ENCODE measurements at regions not wholly inside any gene's neighbourhood (a gene's known extent, or its start where the extent isn't known, plus 50 kb on each side); places are given as distances from the start of the nearest gene placed in this dataset.

DNA sequence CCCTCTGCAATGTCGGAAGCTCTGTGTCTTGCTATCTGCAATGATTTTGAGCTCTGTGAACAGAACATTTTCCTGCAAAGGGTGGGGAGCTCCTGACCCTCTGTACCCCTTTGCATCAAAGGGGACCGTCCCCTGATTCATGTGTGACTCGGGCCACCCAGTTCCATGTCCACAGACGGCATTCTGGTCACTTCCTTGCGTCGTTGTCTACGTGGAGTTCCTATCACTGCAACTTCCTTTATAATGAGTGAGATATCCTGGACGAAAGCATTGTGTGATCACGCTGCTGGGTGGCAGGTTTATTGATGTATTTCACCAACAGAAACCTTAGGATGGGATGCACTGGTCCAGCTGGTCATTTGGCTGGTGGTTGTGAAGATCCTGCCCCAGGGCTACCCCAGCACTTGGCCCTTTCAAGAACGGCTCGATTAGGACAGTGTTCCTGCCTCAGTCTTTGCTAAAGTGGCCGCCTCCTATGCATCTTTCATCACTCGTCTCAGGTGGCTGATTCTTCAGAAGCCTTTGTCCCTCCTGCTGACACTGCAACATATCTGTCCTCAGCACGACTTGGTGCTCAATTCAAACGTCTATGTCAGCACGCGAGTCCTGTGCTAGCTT is 202.7 kb downstream of the ACKR3 start:
- Histone ChIP-seq H3K4me1 (no peaks in the 10 kb centered on the region), H3K27me3 (ENCODE audit: low read depth) (no peaks in the 10 kb centered on the region), H3K9me3 (no peaks in the 10 kb centered on the region), H3K27ac (no peak overlapping the region), H3K4me3 (no peak overlapping the region), H3K36me3 (no peaks in the 10 kb centered on the region)
- DNase-seq, result no peak
- ATAC-seq, result no peak
- intact Hi-C loops (cut with DNase I), result no loop called here
- no peak for TF ChIP-seq CTCF (IDR thresholded peaks at IDR 0.05)

- Histone ChIP-seq H3K4me1 (no peaks in the 10 kb centered on the region), H3K27me3 (ENCODE audit: low read depth) (no peaks in the 10 kb centered on the region), H3K9me3 (no peaks in the 10 kb centered on the region), H3K4me3 (no peak overlapping the region), H3K36me3 (no peaks in the 10 kb centered on the region), H3K27ac (no peak overlapping the region)
- DNase-seq (no peak), ATAC-seq (no peak)
- TF ChIP-seq CTCF (IDR thresholded peaks at IDR 0.05), result no peak
- intact Hi-C loops (cut with DNase I), result no loop called here
These were observed 203.6 kb downstream of the ACKR3 start for GRCh38 chr2:236773206-236773605.

- Histone ChIP-seq H3K27ac (no peak overlapping the region), H3K4me1 (no peaks in the 10 kb centered on the region), H3K36me3 (no peaks in the 10 kb centered on the region), H3K27me3 (ENCODE audit: low read depth) (no peaks in the 10 kb centered on the region), H3K9me3 (no peaks in the 10 kb centered on the region), H3K4me3 (no peak overlapping the region)
- DNase-seq (no peak), ATAC-seq (no peak)
- intact Hi-C loops (cut with DNase I), result no loop called here
- no peak for TF ChIP-seq CTCF (IDR thresholded peaks at IDR 0.05)
These were observed 204.5 kb downstream of the ACKR3 start for GRCh38 chr2:236774171-236774570.

GRCh38 chr2:236775511-236775910 is 205.9 kb downstream of the ACKR3 start:
- no peaks in the 10 kb centered on the region for H3K27me3 ChIP-seq (ENCODE audit: low read depth)
- TF ChIP-seq CTCF (IDR thresholded peaks at IDR 0.05), result no peak
- H3K27ac ChIP-seq, result no peak overlapping the region
- H3K4me1 ChIP-seq, result no peaks in the 10 kb centered on the region
- H3K36me3 ChIP-seq, result no peaks in the 10 kb centered on the region
- H3K4me3 ChIP-seq, result no peak overlapping the region
- intact Hi-C loops (cut with DNase I), result no loop called here
- no peaks in the 10 kb centered on the region for H3K9me3 ChIP-seq
- DNase-seq, result no peak
- no peak for ATAC-seq

- H3K36me3 ChIP-seq, result no peaks in the 10 kb centered on the region
- H3K27ac ChIP-seq, result no peak overlapping the region
- no peak overlapping the region for H3K4me3 ChIP-seq
- intact Hi-C loops (cut with DNase I), result no loop called here
- no peaks in the 10 kb centered on the region for H3K27me3 ChIP-seq (ENCODE audit: low read depth)
- no peak for ATAC-seq
- TF ChIP-seq CTCF (IDR thresholded peaks at IDR 0.05), result no peak
- no peaks in the 10 kb centered on the region for H3K9me3 ChIP-seq
- DNase-seq, result no peak
- no peaks in the 10 kb centered on the region for H3K4me1 ChIP-seq
These were observed 206.6 kb downstream of the ACKR3 start for GRCh38 chr2:236776206-236776605.

All from lower lobe of right lung (tissue), 2 donors.